Kidney (tissue), 13 donors: ENCODE measurements at regions not wholly inside any gene's neighbourhood (a gene's known extent, or its start where the extent isn't known, plus 50 kb on each side); places are given as distances from the start of the nearest gene placed in this dataset.

Experiments
- DNase-seq, 5 donors: peaks; one replicate each; pipeline ENCODE4 v3.0.0-alpha.2; 2013 to 2020
- FAIRE-seq: peaks from 2 replicates; lab custom pipeline; 2012; peaks lifted over from hg19 to GRCh38; lab: Jason Lieb, UNC
- H3K27ac ChIP-seq, 2 donors: one replicate each; pipeline ENCODE4 v1.7.0; 2013; ENCODE audit warnings: low read depth in 2 of 2, low read length in 2 of 2, inconsistent platforms in 1 of 2
- H3K27me3 ChIP-seq: one replicate; pipeline ENCODE4 v1.7.1; 2013; ENCODE audit warnings: low read length, inconsistent platforms; ENCODE audit not compliant: control insufficient read depth, insufficient read depth
- H3K36me3 ChIP-seq, 3 donors: one replicate each; pipeline versions ENCODE4 v1.7.0 to v1.7.1; 2013; ENCODE audit warnings: low read length in 3 of 3, control low read depth in 1 of 3, inconsistent platforms in 1 of 3; ENCODE audit not compliant: insufficient read depth in 3 of 3, control insufficient read depth in 2 of 3
- H3K4me1 ChIP-seq, 3 donors: one replicate each; pipeline versions ENCODE4 v1.7.0 to v1.7.1; 2013; ENCODE audit warnings: low read length in 3 of 3, inconsistent platforms in 1 of 3, low read depth in 1 of 3; ENCODE audit not compliant: control insufficient read depth in 2 of 3, insufficient read depth in 2 of 3
- H3K4me3 ChIP-seq, 3 donors: one replicate each; pipeline versions ENCODE4 v1.7.0 to v1.8.1; 2013; ENCODE audit warnings: low read length in 3 of 3, control low read depth in 1 of 3, inconsistent platforms in 1 of 3
- H3K9ac ChIP-seq, 3 donors: one replicate each; pipeline versions ENCODE4 v1.7.0 to v1.7.1; 2013; ENCODE audit warnings: low read length in 3 of 3, control low read depth in 1 of 3, inconsistent platforms in 1 of 3
- H3K9me3 ChIP-seq, 3 donors: one replicate each; pipeline versions ENCODE4 v1.7.0 to v1.7.1; 2013; ENCODE audit warnings: low read length in 3 of 3, control low read depth in 1 of 3, inconsistent platforms in 1 of 3; ENCODE audit not compliant: control insufficient read depth in 2 of 3, insufficient read depth in 1 of 3
- intact Hi-C: fragments of 100-400 bp; cut with DNase I; formaldehyde crosslinking; loops from one replicate; pipeline ENCODE4 v1.11.1; 2022
- TF ChIP-seq, protein P1 (sequence below): IDR thresholded peaks from 3 replicates; pipeline ENCODE4 v1.5.1; 2012; ENCODE audit warnings: mild to moderate bottlenecking, moderate library complexity, borderline replicate concordance; ENCODE audit not compliant: insufficient read depth; ENCODE audit errors: extremely low read depth
- donor health status: control.
- donor health status: control.
- donor health status: control.
- donor health status: control.
- donor health status: control.
- donor health status: DM: yes; HTN: yes; CAD: no.
- donor health status: Normal renal cell carcinoma (clear cell type).

DNA sequence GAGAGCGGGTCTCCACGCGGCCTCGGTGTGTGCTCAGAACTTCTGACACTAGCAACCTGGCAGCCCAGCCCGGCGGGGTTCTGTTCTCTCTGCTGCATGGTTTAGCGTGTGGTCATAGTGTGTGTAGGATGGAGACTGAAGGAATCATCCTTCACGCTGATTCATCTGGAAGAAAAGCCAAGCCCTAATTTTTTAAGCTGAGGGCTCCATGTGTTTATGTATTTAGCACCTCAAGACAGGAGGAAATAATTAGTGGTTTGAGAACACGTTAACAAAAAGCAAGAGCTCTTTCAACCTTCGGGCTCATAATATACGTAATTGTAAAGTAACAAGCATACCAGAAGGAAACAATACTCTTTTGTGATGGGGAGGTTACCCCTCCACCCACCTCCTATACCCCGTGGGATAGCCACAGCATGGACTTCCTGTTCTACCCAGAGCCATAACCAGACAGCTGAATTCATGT, 504.6 kb upstream of the MKI67 start:
- Histone ChIP-seq H3K9ac (no peak overlapping the region), H3K9me3 (no peaks in the 10 kb centered on the region), H3K27ac (no peak overlapping the region), H3K36me3 (no peaks in the 10 kb centered on the region), H3K4me3 (no peak overlapping the region), H3K27me3 (no peaks in the 10 kb centered on the region), H3K4me1 (no peaks in the 10 kb centered on the region)
- FAIRE-seq (no peak), DNase-seq (no peak)
- TF ChIP-seq, protein P1, sequence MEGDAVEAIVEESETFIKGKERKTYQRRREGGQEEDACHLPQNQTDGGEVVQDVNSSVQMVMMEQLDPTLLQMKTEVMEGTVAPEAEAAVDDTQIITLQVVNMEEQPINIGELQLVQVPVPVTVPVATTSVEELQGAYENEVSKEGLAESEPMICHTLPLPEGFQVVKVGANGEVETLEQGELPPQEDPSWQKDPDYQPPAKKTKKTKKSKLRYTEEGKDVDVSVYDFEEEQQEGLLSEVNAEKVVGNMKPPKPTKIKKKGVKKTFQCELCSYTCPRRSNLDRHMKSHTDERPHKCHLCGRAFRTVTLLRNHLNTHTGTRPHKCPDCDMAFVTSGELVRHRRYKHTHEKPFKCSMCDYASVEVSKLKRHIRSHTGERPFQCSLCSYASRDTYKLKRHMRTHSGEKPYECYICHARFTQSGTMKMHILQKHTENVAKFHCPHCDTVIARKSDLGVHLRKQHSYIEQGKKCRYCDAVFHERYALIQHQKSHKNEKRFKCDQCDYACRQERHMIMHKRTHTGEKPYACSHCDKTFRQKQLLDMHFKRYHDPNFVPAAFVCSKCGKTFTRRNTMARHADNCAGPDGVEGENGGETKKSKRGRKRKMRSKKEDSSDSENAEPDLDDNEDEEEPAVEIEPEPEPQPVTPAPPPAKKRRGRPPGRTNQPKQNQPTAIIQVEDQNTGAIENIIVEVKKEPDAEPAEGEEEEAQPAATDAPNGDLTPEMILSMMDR: no peak
- intact Hi-C loops: no loop called here

DNA sequence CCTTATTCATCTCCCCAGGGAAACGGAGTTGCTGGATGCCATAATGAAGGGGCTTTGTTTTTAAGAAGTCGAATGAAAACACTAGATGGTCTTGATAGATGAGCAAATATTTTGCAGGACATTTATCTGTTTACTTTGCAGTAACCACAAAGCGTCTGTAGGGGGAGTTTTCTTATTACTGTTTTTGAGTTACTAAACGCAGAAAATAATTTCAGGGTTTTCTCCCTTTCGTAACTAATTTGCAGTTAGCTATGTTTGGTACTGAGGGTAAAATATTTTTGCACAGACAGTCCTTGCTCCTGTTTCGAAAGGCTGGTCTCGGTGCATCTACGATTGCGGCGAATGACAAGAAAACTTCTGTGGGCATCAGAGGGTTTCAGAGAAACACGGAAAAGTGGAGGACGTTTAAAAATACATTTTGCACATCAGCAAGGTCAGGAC, 505.6 kb upstream of the MKI67 start:
- no peak for FAIRE-seq
- H3K9me3 ChIP-seq: no peaks in the 10 kb centered on the region
- intact Hi-C loops: no loop called here
- H3K4me3 ChIP-seq: peak overlapping the region in 1 of 3 donors; percentile 26
- no peaks in the 10 kb centered on the region for H3K36me3 ChIP-seq
- TF ChIP-seq, protein P1: peak; percentile 40
- peak in 2 of 5 donors; percentile 55 to 70 for DNase-seq
- no peak overlapping the region for H3K9ac ChIP-seq
- H3K4me1 ChIP-seq: no peaks in the 10 kb centered on the region
- H3K27ac ChIP-seq: no peak overlapping the region
- H3K27me3 ChIP-seq: no peaks in the 10 kb centered on the region

DNA sequence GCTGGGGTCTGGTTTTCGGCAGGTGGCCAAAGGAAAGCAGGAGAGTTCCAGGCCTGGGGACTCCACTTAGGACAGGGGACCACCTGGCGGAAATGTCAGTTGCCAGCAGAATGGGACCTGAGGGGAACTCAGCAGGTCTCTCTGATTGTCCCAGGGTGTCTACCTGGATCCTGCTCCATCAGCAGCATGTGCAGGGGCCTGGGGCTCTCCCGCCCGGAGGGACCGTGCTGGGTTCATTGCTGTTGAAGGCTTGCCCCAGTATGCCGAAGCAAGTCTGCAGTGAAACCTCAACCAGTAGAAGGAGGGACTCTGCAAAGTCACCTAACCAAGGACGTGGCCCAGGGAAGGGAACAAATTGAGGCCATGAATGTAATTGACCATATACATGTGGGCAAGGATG, 506.5 kb upstream of the MKI67 start:
- Histone ChIP-seq H3K4me1 (no peaks in the 10 kb centered on the region), H3K4me3 (no peak overlapping the region), H3K9me3 (no peaks in the 10 kb centered on the region), H3K9ac (no peak overlapping the region), H3K27ac (no peak overlapping the region), H3K27me3 (no peaks in the 10 kb centered on the region), H3K36me3 (no peaks in the 10 kb centered on the region)
- FAIRE-seq (no peak), DNase-seq (no peak)
- TF ChIP-seq, protein P1: no peak
- intact Hi-C loops: no loop called here
